Activated CD4-positive, alpha-beta T cell treated with anti-CD3 and anti-CD28 coated beads, Interleukin-2, Interleukin-4, amounts not matched to agents 100 ng/mL and 50 ng/mL, durations not matched to agents 16 hours and 8 hours (primary cell): ENCODE measurements at regions not wholly inside any gene's neighbourhood (a gene's known extent, or its start where the extent isn't known, plus 50 kb on each side); places are given as distances from the start of the nearest gene placed in this dataset.
"Not testable (repeated sequence)": the region's sequence is repeated elsewhere in the genome, so short reads cannot be mapped to it uniquely, and the experiment has no call there.

Experiments used
- DNase-seq: peaks from one replicate; pipeline ENCODE4 v3.0.0-alpha.2; 2020; ENCODE audit warnings: low spot score

DNA sequence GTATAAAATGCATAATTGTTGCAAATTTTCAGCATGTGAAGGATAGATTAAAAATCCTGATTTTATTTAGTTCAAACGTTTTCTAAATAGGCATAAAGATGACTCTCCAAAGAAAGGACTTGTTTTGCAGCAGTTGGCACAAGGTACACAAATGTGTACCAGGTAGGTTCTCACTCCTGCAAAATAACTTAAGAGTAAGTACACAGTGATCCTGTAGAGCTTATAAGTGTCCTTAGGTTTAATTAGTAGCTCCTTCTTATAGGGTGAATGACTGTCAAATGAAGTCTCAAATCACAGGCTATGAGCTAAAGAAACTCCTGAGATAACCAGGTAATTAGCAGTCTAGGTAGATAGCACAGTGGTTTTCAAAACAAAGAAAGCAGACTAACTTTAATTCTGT, 330.6 kb upstream of the MDGA2 start:
- DNase-seq, result no peak

DNA sequence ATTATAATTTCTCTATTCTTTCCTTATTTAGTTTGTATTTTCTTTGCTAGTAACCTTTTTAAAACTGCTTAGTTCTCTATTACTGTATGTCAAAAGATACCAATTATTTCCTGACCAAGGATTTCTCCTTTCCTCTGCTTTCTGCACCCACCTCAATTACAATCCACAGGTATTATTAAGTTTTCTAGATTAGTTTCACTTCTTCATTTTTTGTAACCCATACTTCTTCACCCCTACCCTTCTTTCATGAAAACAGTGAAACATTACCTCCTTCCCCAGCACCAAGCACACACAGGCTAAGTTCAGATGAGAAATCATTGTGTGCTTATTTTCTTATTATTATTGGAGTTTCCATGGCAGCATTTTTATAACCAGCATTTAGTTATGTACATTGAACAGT, 318.5 kb upstream of the MDGA2 start:
- no peak for DNase-seq

- no peak for DNase-seq
Measured at GRCh38 chr14:47988175-47988574, 312.8 kb upstream of the MDGA2 start.

DNA sequence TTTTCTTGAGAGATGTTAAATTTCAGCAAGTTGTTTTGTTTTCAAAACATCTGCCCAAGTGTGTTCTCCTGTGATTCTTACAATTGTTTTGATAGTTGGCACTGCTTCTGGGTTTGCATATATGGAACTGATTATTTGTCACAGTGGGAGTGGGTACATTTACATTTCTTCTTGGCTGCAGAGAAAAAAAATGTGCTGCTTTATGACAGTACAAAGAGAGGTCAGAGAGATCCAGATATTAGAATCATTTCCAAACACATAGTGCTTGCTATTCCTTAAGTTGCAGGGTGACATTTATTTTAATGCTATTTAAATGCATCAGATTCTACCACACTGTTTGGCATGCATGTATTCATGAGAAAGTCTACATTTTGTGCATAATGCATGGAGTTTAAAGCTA, 303.5 kb upstream of the MDGA2 start:
- no peak for DNase-seq

DNA sequence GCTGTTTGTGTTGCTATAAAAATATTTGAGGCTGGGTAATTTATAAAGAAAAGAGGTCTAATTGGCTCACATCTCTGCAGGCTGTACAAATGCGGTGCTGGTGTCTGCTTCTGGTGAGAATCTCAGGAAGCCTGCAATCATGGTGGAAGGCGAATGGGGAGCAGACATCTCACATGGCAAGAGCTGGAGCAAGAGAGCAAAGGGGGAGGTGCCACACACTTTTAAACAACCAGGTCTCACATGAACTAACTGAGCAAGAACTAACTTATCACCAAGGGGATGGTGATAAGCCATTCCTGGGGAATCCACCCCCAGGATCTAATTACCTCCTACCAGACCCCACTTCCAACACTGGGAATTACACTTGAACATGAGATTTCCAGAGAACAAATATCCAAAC, 300.7 kb upstream of the MDGA2 start:
- no peak for DNase-seq

DNA sequence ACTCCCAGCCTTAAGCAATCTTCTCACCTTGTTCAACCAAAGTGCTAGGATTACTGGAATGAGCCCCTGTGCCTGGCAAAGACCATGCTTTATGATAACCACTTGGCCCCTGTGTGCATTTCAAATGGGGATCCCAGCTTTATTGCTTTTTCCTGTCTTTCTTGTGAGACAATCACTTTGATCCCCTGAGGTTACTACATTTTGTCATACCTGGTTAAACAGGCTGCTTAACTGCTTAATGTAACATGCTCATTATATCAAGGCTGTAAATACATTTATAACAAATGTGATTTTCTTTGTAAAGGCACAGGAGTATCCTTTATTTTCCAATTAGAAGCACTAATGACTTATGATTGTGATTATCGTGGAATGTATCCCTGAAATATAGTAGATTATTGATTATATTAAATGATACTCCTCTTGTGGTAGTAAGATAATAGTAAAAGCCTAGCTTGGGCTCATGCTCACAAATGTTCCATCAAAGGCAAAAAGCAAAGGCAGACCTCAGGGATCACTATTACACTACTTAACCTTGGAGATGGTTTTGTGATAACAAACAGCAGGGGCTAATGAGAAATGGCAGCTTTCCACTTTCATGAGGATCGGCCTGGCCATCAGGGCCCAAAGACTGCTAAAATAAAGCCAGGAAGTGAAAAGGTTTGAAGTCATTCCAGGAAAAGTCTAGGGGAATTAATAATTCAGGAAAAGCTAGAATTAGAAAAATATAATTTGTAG, 290.8 kb upstream of the MDGA2 start:
- DNase-seq, result no peak

GRCh38 chr14:47961634-47962033, 286.2 kb upstream of the MDGA2 start:
- DNase-seq, result no peak

- DNase-seq, result no peak
Measured at GRCh38 chr14:47959740-47960139, 284.3 kb upstream of the MDGA2 start.

GRCh38 chr14:47949006-47949405, 273.6 kb upstream of the MDGA2 start:
- DNase-seq, result no peak

GRCh38 chr14:47935332-47935731, 259.9 kb upstream of the MDGA2 start:
- no peak for DNase-seq

- DNase-seq, result no peak
Measured at GRCh38 chr14:47929334-47929733, 253.9 kb upstream of the MDGA2 start.

DNA sequence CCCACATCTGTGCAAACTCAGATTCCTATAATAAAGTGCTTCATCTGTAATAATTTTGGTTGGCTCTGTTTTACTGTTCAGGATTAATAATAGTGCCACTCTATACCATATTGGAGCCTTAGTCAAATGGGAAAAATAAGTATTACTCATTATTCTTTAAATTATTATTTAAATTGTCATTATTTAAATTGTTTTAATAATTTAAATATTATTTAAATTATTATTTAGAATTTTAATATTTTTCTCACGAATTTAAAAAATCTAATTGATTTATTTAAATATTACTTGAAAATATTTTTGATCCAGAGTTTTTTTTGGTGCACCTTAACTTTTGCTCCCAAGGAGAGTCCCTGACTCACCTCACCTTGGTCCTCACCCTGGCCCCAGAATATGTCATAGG, 245.7 kb upstream of the MDGA2 start:
- DNase-seq, result no peak

DNA sequence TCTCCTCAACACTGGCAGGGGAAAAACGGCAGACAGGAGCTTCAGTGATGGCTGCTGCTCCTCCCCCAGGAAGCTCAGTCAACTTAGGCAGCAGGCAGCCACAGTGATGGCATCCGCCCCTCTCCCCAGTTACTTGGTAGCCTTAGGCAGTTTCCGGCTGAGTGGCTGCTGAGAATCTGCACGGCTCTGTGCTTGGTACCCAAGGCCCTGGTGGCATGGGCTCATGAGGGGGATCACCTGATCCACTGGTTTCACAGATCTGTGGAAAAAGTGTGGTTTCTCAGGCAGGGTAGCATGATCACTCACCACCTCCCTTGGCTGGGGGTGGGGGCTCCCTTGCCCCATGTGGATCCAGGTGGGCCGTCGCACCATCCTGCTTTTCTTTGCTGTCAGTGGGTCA, 244.6 kb upstream of the MDGA2 start:
- DNase-seq, result no peak

- no peak for DNase-seq
Measured at GRCh38 chr14:47919334-47919846, 244.0 kb upstream of the MDGA2 start.

- no peak for DNase-seq
Measured at GRCh38 chr14:47917344-47917954, 242.0 kb upstream of the MDGA2 start.

DNA sequence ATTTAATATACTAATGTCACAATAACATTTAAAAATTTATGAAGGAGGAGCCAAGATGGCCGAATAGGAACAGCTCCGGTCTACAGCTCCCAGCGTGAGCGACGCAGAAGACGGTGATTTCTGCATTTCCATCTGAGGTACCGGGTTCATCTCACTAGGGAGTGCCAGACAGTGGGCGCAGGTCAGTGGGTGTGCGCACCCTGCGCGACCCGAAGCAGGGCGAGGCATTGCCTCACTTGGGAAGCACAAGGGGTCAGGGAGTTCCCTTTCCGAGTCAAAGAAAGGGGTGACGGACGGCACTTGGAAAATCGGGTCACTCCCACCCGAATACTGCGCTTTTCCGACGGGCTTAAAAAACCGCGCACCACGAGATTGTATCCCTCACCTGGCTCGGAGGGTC, 225.7 kb upstream of the MDGA2 start:
- DNase-seq, result not testable (repeated sequence)

DNA sequence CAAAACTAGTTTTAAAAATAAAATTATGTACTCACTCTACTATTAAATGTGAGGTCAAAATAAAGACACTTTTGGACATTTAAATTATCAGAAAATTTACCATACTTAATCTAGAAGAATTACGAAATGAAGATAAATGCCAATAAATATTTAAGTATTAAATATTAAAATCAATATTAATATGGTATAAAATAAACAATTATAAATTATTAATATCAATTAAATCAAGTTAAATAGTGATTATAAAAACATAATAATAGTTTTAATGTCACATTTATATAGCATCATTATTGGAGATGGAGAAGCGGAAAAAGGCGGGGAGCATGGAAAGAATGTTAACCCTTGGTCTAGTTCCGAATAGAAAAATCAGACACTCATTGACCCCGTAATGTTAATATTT, 224.3 kb upstream of the MDGA2 start:
- no peak for DNase-seq

- no peak for DNase-seq
Measured at GRCh38 chr14:47874350-47874749, 198.9 kb upstream of the MDGA2 start.

GRCh38 chr14:47872588-47872987, 197.2 kb upstream of the MDGA2 start:
- no peak for DNase-seq

DNA sequence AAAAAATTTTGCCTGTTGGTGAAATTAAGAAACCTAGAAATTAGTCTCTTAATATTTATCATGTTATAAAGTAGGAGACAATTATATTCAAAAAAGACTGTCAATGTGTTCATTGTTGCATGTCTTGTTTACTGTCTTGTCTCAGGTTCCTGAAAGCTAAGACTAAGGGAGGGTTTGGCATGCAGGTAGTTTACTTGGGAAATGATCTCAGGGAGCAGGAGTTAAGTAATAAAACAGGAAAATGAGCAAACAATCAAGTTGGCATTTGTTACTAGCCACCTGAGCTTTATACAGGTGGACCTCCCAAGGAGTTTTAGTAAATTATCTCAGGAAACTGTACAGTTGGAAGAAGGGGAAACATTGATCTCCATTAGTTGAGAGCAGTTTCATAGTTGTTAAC, 188.0 kb upstream of the MDGA2 start:
- DNase-seq, result no peak

DNA sequence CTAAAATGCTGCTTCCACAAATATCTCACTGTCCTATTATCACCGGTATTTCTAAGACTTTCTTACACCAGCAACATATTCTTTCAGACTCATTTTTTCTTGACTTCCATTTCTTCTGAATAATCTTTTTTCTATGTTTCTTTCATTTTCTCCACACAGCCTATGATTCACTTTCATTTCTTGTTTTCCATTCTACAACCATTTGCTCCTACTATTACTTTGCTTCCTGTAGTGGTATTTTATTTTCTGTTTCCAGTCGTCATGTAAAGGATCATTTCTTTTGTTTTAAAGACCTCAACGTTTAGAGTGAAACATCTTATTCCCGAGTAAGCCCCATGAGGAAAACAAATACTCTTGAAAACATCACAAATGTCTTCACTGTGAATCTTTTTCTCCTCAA, 182.2 kb upstream of the MDGA2 start:
- DNase-seq, result no peak

DNA sequence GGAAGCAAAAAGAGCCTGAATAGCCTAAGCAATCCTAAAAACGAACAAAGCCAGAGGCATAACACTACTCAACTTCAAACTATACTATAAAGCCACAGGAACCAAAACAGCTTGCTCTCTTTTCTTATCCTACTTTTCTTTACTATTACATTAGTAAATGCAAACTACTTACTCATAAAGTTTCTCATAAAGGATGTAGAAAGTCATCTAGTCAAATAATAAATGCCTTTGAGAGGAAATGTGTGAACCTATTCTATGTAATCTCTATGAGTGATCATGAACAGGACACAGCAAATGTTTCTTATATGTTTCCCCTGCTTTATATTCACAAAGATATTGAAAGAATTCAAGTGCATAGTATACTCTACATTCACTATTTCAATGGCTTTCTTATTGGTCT, 176.9 kb upstream of the MDGA2 start:
- no peak for DNase-seq

- no peak for DNase-seq
Measured at GRCh38 chr14:47846008-47846407, 170.6 kb upstream of the MDGA2 start.

GRCh38 chr14:47843236-47843635, 167.8 kb upstream of the MDGA2 start:
- DNase-seq, result no peak
